HG03066 (cell line): ENCODE measurements at regions not wholly inside any gene's neighbourhood (a gene's known extent, or its start where the extent isn't known, plus 50 kb on each side); places are given as distances from the start of the nearest gene placed in this dataset.
A peak's percentile ranks its signal among the peaks of the same experiment; 100 is the strongest.
"Not testable (repeated sequence)": the region's sequence is repeated elsewhere in the genome, so short reads cannot be mapped to it uniquely, and the experiment has no call there.

Source experiments
- ATAC-seq: cut with Tn5 transposase; IDR thresholded peaks from one replicate; pipeline ENCODE4 v1.9.1; 2021; ENCODE audit warnings: low read depth; ENCODE audit not compliant: unreplicated experiment

DNA sequence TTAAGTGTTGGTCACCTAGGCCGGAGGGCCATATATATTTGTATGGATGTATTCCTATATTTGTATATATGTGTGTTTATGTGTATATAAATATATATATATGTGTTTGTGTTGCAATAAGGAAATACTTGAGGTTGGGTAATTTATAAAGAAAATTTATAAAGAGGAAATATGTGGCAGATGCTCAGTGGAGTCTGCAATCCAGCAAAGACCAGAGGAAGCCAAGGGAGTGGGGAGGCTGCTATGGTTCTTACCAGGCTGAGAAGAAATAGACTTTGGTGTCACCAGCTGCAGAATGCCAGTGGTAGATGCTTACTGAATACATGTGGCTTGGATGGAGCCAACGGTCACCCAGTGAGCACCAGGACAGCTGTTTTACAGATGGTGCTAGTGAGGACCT lies 97.4 kb upstream of the ELOVL5 start:
- ATAC-seq: no peak

DNA sequence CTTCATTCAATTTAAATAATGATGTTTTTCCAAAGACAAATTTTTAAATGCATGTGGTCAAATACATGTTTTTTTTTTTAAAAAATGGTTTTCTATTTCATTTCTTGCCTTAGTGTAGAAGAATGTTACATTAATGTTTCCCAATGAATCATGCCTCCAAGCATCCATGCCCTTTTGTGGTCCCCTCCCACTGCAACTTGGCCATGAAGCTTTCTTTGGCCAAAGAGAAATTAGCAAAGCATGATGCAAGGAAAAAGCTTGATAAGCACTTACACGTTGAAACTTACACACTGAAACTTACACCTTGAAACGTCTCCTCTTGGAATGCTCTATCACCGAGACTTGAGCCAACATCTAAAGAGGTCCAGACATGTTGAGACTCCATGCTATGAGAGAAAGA lies 93.0 kb upstream of the ELOVL5 start:
- no peak for ATAC-seq

DNA sequence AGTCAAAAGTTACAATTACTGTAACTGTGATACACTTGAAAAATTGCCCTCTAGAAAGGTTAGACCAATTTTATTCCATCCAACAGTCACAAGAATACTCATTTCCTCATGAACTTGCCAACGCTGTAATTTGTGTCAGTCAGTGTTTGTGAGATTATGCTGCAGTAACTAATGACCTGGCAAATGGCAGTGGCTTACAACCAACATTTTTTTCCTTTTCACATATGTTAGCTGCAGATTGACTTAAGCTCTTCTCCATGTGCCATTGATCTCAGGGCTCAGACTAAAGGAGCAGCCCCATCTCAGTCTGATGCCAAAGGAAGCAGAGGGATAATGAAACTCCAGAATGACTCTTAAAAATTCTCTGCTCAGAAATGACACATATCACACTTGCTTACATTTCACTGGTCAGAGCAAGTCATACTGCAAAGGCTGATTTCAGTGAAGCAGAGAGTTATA lies 92.3 kb upstream of the ELOVL5 start:
- ATAC-seq: no peak

DNA sequence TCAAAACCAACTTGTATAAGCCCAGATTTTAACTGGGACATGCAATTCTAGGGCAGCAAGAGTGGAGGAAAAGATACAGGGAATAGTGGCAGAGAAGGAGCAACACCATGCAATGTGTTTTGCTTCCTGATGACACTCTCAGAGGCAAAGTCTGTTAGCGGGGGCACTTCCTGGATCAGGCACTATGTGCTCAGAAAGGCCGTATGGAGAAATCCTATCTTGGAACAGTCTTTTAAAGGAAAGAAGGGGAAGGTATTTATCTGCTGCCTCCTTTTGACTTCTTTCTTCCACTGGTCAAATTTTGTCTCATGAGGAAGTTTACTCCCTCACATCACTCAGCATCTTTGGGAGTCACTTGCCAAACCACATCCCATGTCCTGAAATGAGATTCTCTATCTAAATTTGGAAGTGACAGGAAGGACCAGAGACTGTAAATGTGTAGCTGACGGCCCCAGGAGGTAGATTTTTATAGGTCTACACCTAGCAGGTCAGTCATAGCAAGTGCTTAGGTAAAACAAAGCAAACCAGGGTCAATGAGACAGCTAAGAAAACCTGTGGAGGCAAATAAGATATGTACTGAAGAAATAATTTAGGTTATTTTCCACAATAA lies 91.7 kb upstream of the ELOVL5 start:
- ATAC-seq: no peak

DNA sequence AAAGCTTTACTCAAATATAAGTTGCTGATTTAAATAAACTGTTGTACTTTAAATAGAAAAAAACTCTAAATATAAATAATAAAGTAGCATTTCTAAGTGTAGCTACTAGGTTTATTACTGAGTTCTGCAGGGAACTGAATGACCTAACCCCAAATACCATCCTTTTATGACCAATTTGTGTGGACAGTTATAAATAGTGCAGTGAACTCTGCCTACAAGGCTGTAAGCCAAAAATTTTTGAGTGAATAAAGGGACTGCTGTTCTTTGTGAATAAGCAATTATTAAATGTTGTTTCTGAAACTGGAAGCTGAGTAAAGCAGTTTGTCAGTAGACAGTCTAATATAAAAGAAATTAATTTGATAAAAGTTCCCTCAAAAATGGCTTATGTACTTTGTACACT lies 90.8 kb upstream of the ELOVL5 start:
- no peak for ATAC-seq

DNA sequence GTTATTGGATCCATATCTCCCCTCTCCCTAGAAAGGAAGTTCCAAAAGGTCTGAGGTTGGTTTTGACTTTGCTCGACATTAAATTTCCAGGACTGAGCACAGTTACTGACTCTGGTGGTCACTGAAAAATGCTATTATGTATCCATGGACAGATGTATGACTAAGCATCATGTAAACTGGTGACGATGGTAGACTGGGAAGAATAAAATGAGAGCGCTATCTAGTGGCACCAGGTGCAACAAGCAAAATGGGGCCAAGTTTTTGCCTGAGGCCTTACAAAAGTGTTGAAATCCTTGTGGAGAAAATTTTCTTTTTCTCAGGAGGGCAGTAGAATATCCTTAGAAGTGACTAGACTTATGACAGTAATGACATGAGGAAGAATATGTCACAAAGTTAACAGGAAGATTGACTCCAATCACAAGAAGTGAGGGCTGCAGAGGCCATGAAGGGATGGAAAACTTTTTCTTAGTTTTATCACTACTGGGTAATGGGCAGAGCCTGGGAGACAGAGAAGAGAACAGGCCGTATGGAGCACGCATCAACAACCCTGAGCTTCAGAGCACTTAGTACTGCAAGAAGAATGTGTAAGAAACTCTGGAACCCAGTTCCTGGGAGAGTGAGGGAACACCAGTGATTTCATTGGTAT lies 88.9 kb upstream of the ELOVL5 start:
- ATAC-seq: no peak

DNA sequence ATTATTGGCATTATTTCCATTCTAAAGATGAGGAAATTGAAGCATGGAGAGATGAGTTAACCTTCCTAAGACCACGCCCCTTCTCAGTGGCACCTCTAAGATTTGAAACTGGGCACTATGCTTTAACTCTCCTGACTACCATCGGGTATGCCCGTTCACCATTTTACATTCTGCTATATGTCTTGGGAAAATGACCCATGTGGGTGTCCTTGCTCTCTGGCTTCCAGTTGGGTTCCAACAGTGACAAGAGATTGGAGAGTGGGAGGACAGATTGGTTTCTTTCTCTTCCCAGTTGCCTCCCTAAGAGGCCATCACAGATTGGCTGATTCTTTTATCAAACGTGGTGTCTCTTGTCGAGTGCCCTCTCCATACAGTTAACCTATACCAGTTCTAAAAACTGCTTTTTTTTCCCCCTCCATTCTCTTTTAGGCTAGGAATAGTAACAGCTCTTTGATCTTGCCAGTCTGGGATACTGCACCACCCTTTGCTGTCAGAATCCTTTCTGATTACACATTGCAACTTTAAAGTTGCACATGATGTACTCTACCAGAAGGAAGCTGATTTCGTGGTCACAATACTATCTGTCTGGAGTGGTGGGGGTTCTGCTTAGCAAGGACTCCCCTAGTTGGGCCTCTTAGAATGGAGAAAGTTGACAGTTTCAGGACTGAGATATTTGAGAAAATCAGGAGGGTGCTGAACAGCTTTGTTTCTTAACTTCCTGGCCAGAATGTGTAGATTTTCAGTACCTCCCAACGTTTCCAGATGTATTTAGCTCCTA lies 88.0 kb upstream of the ELOVL5 start:
- ATAC-seq: no peak

DNA sequence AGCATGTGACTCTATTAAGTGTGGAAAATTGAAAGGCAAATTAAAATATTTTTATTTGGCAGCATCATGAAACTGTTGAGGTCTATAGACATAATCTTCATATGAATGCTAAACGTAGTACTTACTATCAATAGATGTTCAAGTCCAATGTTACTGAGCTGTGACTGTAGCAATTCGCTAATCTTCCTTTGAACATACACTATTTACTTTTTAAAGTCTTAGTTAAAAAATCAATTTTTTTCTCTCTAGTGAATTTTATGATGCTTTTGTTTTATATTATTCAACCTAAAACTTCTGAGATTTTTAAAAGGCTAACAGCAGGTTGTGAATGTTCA lies 85.2 kb upstream of the ELOVL5 start:
- no peak for ATAC-seq

DNA sequence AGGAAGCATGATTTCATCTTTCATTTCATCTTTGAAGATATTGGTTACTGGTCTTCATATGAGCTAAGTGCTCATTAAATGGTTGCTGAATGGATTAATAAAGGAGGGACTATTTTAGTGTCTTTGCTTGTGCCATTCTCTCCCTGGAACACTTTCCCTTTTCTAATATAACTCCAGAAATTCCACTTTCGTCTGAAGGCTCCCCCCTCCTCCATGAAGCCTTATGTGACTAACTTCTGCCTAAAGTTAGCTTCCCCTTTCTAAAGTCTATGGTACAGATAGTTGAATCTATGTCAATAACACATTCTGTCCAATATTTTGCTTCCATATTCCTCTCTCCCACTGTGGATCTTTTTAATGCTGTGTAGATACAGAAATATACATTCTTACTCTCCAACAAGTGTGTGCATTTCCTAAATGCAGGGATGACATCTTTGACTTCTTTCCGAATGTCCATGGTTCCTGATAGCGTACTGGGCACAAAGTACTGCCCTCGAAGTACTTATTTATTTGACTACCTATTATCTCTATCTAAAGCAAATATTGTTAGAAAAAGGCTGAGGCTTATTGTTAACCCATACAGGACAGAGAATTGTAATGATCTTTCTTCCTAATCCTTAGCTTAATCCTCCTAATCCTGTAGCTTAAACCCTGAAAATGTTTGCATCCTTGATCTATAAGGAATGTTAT lies 84.7 kb upstream of the ELOVL5 start:
- no peak for ATAC-seq

DNA sequence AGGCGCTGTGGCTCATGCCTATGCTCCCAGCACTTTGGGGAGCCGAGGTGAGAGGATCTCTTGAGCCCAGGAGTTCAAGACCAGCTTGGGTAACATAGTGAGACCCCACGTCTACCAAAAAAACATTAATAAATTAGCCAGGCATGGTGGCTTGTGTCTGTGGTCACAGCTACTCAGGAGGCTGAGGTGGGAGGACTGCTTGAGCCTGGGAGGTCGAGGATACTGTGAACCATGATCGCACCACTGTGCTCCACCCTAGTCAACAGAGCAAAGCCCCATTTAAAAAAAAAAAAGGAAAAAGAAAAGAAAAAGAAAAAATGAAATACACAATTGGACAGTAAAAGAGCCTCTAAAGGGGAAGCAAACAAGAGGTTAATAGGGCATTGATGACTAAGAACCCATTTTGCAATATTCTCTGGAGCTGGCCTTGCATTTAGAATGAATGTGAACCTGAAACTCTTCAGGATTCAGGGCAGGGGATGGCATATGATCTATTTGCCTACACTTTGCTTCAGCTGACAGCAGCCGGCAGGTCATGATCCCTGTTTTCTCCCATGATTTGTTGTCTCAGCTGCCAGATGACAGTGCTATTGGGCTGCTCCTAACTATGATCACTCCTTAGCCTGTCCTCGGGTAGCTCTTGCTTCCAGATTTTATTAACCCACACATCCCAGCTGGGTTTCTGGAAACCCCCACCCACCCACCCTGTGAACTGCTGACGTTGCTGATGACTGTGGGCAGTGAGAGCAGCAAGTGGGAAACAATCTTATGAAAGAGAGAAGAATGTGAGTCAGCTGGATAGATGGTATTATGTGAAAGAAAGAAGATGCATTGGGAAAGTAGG lies 83.8 kb upstream of the ELOVL5 start:
- no peak for ATAC-seq

DNA sequence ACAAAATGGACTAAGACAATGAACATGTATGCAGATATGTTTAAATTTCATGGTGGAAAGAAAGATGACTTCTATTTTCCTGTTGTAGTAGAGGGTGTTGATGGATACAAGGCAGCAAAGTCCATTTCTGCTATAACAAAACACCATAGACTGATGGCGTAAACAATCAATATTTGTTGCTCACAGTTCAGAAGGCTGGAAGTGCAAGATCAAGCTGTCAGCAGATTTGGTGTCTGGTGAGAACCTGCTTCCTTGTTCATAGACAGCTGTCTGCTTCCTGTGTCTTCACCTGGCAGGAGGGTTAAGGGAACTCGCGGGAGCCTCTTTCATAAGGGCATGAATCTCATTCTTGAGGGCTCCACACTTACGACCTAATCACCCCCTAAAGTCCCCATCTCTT lies 83.0 kb upstream of the ELOVL5 start:
- no peak for ATAC-seq

DNA sequence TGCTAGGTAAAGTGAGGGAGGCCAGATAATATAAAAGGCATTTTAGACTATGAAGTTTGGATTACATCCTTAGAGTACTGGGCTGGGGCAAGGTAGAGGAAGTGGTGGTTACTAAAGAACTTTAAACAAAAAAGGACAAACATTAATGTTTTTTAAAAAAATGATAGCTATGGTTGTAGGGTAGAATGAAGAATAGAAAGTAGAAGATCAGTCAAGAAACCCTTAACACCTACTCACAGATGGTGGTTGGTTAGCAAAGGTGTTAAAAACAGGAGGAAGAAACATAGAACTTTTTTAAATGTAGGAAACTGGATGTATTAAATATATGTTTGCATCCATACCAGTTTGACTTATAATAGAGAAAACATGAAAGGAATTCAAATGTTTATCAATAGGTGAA lies 80.7 kb upstream of the ELOVL5 start:
- no peak for ATAC-seq

DNA sequence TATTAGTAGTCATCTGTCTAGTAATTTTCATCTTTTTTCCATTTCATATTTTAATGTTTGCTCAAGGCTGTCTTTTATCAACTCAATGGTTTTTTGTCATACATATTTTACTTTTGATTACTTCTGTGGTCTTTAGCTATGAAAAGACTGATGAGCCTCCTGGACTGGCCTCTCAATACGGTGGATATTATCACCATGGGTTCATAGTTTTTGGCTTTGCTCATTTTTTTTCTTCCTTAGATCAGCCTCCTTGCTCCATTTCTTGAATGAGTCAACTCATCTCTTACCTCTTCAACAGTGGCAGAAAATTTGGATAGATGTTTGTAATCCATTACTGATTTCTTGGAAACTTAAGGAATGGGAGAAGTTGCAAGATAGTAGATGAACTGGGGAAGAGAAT lies 80.1 kb upstream of the ELOVL5 start:
- no peak for ATAC-seq

DNA sequence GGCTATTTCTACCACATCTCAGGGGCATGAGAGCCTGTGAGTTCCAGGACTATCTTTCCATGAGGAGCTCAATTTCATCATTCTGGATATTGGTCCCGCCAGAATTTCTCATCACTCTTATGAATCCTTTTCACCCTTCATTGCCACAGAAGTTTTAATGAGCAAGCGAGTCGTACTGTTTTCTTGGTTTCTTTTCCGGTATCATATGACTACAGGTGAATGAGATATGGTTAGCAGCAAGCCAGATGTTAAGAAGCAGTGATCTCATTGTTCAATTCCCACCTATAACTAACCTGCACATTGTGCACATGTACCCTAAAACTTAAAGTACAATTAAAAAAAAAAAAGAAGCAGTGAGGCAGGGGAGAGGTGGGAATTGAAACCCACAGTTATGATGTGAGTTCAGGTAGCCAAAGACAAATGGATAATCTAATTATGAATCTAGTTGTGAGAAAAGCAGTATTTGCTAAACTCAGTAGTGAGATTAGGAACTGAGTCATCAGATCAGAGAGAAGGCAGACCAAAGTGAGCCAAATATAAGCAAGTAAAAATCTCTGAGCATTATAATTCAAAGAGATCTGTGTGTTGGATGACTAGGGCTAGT lies 78.0 kb upstream of the ELOVL5 start:
- ATAC-seq: peak; percentile 93

DNA sequence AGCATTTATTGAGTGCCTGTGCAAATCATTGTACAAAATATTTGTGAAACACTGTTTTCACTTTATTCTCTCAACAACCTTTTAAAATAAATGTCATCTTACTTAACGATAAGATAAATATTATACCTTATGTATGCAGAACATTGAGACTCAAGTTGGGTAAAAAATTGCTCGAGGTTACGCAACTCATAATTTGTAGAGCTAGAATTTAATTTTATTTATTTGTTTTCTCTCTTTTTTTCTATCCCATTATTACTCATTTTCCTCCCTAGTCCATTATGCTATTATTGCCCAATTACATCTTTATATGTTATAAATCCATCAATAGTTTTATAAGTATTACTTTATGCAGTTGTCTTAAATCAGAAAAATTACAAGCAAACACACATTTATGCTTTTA lies 77.4 kb upstream of the ELOVL5 start:
- ATAC-seq: no peak

DNA sequence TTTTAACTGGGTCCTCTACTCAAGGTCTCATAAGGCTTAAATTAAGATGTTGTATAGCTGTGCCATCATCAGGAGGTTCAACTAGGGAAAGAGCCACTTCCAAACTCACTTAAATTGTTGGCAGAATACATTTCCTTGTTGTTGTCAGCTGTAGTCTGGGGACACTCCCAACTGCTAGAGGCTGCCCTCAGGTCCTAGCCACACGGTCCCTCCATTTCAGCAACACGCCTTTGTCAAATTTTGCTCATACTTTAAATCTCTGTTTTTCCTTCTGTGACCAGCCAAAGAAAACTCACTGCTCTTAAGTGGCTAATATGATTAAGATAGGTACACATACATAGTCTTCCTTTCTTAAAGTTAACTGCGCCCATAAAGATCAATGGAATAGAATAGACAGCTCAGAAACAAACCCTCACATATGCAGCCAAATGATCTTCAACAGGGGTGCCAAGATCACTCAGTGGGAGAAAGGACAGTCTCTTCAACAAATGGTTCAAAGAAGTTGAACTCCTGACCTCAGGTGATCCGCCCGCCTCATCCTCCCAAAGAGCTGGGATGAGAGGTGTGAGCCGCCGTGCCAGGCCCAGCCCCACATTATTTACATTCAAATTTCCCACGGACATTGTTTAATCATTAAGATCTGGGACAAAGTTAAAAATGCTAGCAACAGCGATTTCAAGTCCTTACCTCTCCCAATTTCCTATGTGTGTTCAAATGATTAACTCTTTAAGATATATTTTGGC lies 76.4 kb upstream of the ELOVL5 start:
- no peak for ATAC-seq

DNA sequence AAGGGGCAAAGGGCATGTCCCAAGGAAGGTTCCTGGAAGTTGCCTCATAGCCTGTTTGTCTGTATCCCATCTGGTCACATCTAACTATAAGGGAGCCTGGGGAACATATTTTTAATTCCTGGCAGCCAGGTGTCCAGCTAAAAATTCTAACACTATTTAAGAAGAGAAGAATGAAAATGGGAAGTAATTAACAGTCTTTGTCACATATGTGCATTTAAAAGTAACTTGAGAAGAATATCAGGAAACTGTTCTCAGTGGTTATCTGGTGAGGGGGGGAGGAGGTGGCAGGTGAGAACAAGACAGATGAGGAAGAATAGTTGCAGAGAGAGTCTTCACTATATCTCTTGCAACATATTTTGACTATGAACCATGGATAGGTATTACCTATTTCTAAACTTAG lies 75.5 kb upstream of the ELOVL5 start:
- no peak for ATAC-seq

DNA sequence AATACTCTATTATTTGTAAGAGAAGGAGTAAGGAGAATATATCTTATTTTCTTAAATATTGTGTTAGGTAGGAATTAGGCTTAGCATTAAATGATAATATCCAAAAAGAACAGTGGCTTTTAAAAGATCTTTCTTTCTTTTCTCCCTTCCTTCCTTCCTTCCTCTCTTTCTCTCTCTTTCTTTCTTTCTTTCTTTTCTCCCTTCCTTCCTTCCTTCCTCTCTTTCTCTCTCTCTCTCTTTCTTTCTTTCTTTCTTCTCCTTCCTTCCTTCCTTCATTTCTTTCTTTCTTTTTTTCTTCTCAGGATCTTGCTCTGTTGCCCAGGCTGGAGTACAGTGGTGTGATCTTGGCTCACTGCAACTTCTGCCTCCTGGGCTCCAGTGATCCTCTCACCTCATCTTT lies 74.8 kb upstream of the ELOVL5 start:
- not testable (repeated sequence) for ATAC-seq

DNA sequence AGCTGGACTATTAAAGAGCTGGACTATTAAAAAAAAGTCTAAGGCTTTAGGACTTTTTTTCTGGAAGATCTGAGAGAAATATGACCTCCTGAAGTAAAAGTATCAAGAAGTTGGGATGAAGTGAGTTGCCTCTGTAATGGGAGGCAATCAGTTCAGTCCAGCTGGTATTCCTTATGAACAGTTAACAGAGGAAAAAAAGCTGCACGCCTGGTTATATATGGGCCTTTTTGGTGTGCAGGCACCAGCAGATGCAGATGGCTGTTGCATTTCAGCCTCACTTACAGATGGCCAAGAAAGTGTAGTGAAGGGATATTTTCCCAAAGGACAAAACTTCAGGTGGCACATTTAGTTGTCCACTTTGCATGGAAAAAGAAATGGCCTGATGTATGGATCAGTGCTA lies 70.3 kb upstream of the ELOVL5 start:
- ATAC-seq: no peak

DNA sequence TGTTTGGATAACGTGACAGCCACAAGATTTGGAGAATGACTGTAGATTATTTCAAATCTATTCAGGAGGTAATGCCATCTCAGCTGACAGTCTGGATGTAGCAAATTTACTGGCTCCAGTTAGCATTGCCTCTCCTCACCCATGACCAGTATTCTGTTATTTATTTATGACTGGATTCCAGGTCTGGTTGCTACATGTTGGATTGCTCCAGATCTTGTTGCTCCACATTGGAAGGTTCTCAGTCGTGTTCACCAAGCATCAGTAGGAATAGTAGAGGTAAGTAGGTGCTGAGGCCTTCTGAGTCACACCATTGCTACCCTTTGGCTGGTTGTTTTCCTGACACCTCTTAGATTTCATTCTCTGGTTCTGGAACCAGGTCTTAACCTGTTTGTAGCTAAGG lies 69.5 kb upstream of the ELOVL5 start:
- ATAC-seq: no peak
